Caco-2 (cell line): ENCODE measurements at regions not wholly inside any gene's neighbourhood (a gene's known extent, or its start where the extent isn't known, plus 50 kb on each side); places are given as distances from the start of the nearest gene placed in this dataset.

ENCODE experiments used
- BruUV-seq: library from RNA; stranded (reverse); fragments of 400-500 nt; replicated peaks from 2 replicates; lab custom pipeline; 2021; lab: Mats Ljungman, UMichigan
- CTCF ChIA-PET: fragments of 300-600 bp; sonication (Branson Sonifier 250); formaldehyde crosslinking; loops from one replicate; lab custom pipeline; 2022; ENCODE audit warnings: antibody characterized with exemption; lab: Charles Lee
- POLR2A ChIA-PET: fragments of 300-600 bp; sonication (Branson Sonifier 250); formaldehyde crosslinking; loops from one replicate; lab custom pipeline; 2022; ENCODE audit warnings: antibody characterized with exemption; lab: Charles Lee
- DNase-seq, 2 experiments: peaks; one replicate each; pipeline versions ENCODE4 v3.0.0 to v3.0.0-alpha.2; 2020 to 2022
- H3K27me3 ChIP-seq: replicated peaks from 2 replicates; pipeline ENCODE4 v1.6.0; 2011; ENCODE audit warnings: low read length; ENCODE audit not compliant: control insufficient read depth, insufficient read depth
- H3K36me3 ChIP-seq: 2 replicates; pipeline ENCODE4 v1.5.1; 2011; ENCODE audit warnings: low read length; ENCODE audit not compliant: control insufficient read depth, insufficient read depth
- H3K4me1 ChIP-seq: fragments of 250-450 bp; sonication (Bioruptor Pico); 2 replicates; pipeline ENCODE4 v1.5.1; 2020; ENCODE audit warnings: mild to moderate bottlenecking
- H3K4me3 ChIP-seq: 2 replicates; pipeline ENCODE4 v1.5.1; 2011; ENCODE audit warnings: low read depth, mild to moderate bottlenecking, control low read depth, low read length
- H3K9me3 ChIP-seq: fragments of 250-450 bp; sonication (Bioruptor Pico); 2 replicates; pipeline ENCODE4 v1.5.1; 2020; ENCODE audit warnings: mild to moderate bottlenecking, moderate library complexity
- H3K27ac Mint-ChIP-seq: one replicate; pipeline ENCODE4 v1.8.0; 2022; ENCODE audit warnings: mixed read lengths; ENCODE audit not compliant: unreplicated experiment
- H3K27me3 Mint-ChIP-seq: one replicate; pipeline ENCODE4 v1.8.0; 2022; ENCODE audit warnings: mixed read lengths; ENCODE audit not compliant: insufficient read depth, unreplicated experiment
- H3K36me3 Mint-ChIP-seq: one replicate; pipeline ENCODE4 v1.8.0; 2022; ENCODE audit warnings: mild to moderate bottlenecking, mixed read lengths; ENCODE audit not compliant: insufficient read depth, unreplicated experiment
- H3K4me1 Mint-ChIP-seq: one replicate; pipeline ENCODE4 v1.8.0; 2022; ENCODE audit warnings: low read depth, mixed read lengths; ENCODE audit not compliant: unreplicated experiment
- H3K4me3 Mint-ChIP-seq: one replicate; pipeline ENCODE4 v1.8.0; 2022; ENCODE audit warnings: mild to moderate bottlenecking, moderate library complexity, mixed read lengths; ENCODE audit not compliant: unreplicated experiment
- H3K9me3 Mint-ChIP-seq: one replicate; pipeline ENCODE4 v1.8.0; 2022; ENCODE audit warnings: mixed read lengths; ENCODE audit not compliant: unreplicated experiment
- intact Hi-C: fragments of 100-400 bp; cut with micrococcal nuclease; formaldehyde crosslinking; loops from one replicate; pipeline ENCODE4 v1.10.0; 2022; ENCODE audit not compliant: unreplicated experiment
- TF ChIP-seq, protein P1 (sequence below), 2 experiments: fragments of 200-600 bp in 1 of 2; IDR thresholded peaks; 1 replicate in 1 of 2; 2 replicates in 1 of 2; pipeline versions ENCODE4 v1.5.1 to v1.8.0; 2011 to 2022; ENCODE audit warnings: antibody characterized with exemption in 1 of 2, control low read depth in 1 of 2, inconsistent platforms in 1 of 2, low read depth in 1 of 2, low read length in 1 of 2, mild to moderate bottlenecking in 1 of 2, moderate library complexity in 1 of 2; ENCODE audit not compliant: insufficient read depth in 1 of 2, severe bottlenecking in 1 of 2, unreplicated experiment in 1 of 2

GRCh38 chr12:83739607-83740006 lies 1052.9 kb downstream of the TMTC2 start:
- H3K4me3 Mint-ChIP-seq, result no peak overlapping the region
- H3K4me1 Mint-ChIP-seq, result no peaks in the 10 kb centered on the region
- no peaks in the 10 kb centered on the region for H3K27me3 ChIP-seq
- BruUV-seq, result no TSS peak
- no peaks in the 10 kb centered on the region for H3K27me3 Mint-ChIP-seq
- no peaks in the 10 kb centered on the region for H3K4me1 ChIP-seq
- peaks cover 10% of the 10 kb centered on the region for H3K9me3 Mint-ChIP-seq
- TF ChIP-seq, protein P1, sequence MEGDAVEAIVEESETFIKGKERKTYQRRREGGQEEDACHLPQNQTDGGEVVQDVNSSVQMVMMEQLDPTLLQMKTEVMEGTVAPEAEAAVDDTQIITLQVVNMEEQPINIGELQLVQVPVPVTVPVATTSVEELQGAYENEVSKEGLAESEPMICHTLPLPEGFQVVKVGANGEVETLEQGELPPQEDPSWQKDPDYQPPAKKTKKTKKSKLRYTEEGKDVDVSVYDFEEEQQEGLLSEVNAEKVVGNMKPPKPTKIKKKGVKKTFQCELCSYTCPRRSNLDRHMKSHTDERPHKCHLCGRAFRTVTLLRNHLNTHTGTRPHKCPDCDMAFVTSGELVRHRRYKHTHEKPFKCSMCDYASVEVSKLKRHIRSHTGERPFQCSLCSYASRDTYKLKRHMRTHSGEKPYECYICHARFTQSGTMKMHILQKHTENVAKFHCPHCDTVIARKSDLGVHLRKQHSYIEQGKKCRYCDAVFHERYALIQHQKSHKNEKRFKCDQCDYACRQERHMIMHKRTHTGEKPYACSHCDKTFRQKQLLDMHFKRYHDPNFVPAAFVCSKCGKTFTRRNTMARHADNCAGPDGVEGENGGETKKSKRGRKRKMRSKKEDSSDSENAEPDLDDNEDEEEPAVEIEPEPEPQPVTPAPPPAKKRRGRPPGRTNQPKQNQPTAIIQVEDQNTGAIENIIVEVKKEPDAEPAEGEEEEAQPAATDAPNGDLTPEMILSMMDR (IDR thresholded peaks at IDR 0.05; ENCODE audit: insufficient read depth in 1 of 2, low read depth in 1 of 2, low read length in 1 of 2, severe bottlenecking in 1 of 2, unreplicated experiment in 1 of 2), result no peak
- ChIA-PET POLR2A (no interaction called here), CTCF (no interaction called here)
- H3K27ac Mint-ChIP-seq, result no peak overlapping the region
- no peaks in the 10 kb centered on the region for H3K36me3 Mint-ChIP-seq
- no peak overlapping the region for H3K4me3 ChIP-seq
- DNase-seq, result no peak
- intact Hi-C loops, result no loop called here
- H3K36me3 ChIP-seq, result no peaks in the 10 kb centered on the region
- H3K9me3 ChIP-seq, result no peaks in the 10 kb centered on the region

- no peaks in the 10 kb centered on the region for H3K4me1 Mint-ChIP-seq
- peaks cover 29% of the 10 kb centered on the region for H3K9me3 Mint-ChIP-seq
- CTCF ChIA-PET, result no interaction called here
- peaks cover 7% of the 10 kb centered on the region; the same call in 1 of the 2 replicates for H3K9me3 ChIP-seq
- intact Hi-C loops, result no loop called here
- no peak overlapping the region for H3K27ac Mint-ChIP-seq
- H3K36me3 Mint-ChIP-seq, result no peaks in the 10 kb centered on the region
- DNase-seq, result no peak
- no TSS peak for BruUV-seq
- no peaks in the 10 kb centered on the region for H3K36me3 ChIP-seq
- no peaks in the 10 kb centered on the region for H3K27me3 Mint-ChIP-seq
- TF ChIP-seq, protein P1 (IDR thresholded peaks at IDR 0.05; ENCODE audit: insufficient read depth in 1 of 2, low read depth in 1 of 2, low read length in 1 of 2, severe bottlenecking in 1 of 2, unreplicated experiment in 1 of 2), result no peak
- H3K27me3 ChIP-seq, result no peaks in the 10 kb centered on the region
- no peak overlapping the region for H3K4me3 ChIP-seq
- H3K4me1 ChIP-seq, result no peaks in the 10 kb centered on the region
- no peak overlapping the region for H3K4me3 Mint-ChIP-seq
- POLR2A ChIA-PET, result no interaction called here
Measured at GRCh38 chr12:83710851-83711250, 1024.1 kb downstream of the TMTC2 start.

GRCh38 chr12:83709899-83710298 lies 1023.2 kb downstream of the TMTC2 start:
- Mint-ChIP-seq H3K36me3 (no peaks in the 10 kb centered on the region), H3K9me3 (peaks cover 29% of the 10 kb centered on the region), H3K4me1 (no peaks in the 10 kb centered on the region), H3K4me3 (no peak overlapping the region), H3K27me3 (no peaks in the 10 kb centered on the region), H3K27ac (no peak overlapping the region)
- no peak overlapping the region for H3K4me3 ChIP-seq
- intact Hi-C loops, result no loop called here
- no peaks in the 10 kb centered on the region for H3K36me3 ChIP-seq
- CTCF ChIA-PET, result no interaction called here
- peaks cover 7% of the 10 kb centered on the region; the same call in 1 of the 2 replicates for H3K9me3 ChIP-seq
- TF ChIP-seq, protein P1 (IDR thresholded peaks at IDR 0.05; ENCODE audit: insufficient read depth in 1 of 2, low read depth in 1 of 2, low read length in 1 of 2, severe bottlenecking in 1 of 2, unreplicated experiment in 1 of 2), result no peak
- H3K27me3 ChIP-seq, result no peaks in the 10 kb centered on the region
- POLR2A ChIA-PET, result no interaction called here
- no TSS peak for BruUV-seq
- no peak for DNase-seq
- H3K4me1 ChIP-seq, result no peaks in the 10 kb centered on the region
